Pulmonary artery endothelial cell (primary cell): ENCODE measurements at regions not wholly inside any gene's neighbourhood (a gene's known extent, or its start where the extent isn't known, plus 50 kb on each side); places are given as distances from the start of the nearest gene placed in this dataset.
A peak's percentile ranks its signal among the peaks of the same experiment; 100 is the strongest.

Source experiments
- DNase-seq: peaks from one replicate; pipeline ENCODE4 v3.0.0-alpha.2; 2011; ENCODE audit warnings: low read depth, low spot score

GRCh38 chr2:118738524-118739308 lies 108.7 kb downstream of the EN1 start:
- peak; percentile 92 for DNase-seq

GRCh38 chr2:118738106-118738505 lies 109.3 kb downstream of the EN1 start:
- DNase-seq, result no peak

- no peak for DNase-seq
Observed at GRCh38 chr2:118737684-118738083, 109.8 kb downstream of the EN1 start.

GRCh38 chr2:118732432-118732831 lies 115.0 kb downstream of the EN1 start:
- no peak for DNase-seq

GRCh38 chr2:118731413-118731812 lies 116.0 kb downstream of the EN1 start:
- DNase-seq, result no peak

- no peak for DNase-seq
Observed at GRCh38 chr2:118730405-118730804, 117.0 kb downstream of the EN1 start.

GRCh38 chr2:118729760-118730159 lies 117.7 kb downstream of the EN1 start:
- DNase-seq, result no peak

- DNase-seq, result no peak
Observed at GRCh38 chr2:118728984-118729383, 118.5 kb downstream of the EN1 start.

GRCh38 chr2:118726821-118727220 lies 120.6 kb downstream of the EN1 start:
- no peak for DNase-seq

- no peak for DNase-seq
Observed at GRCh38 chr2:118723394-118723793, 124.1 kb downstream of the EN1 start.

GRCh38 chr2:118722976-118723375 lies 124.5 kb downstream of the EN1 start:
- no peak for DNase-seq

GRCh38 chr2:118721817-118722551 lies 125.5 kb downstream of the EN1 start:
- no peak for DNase-seq

- no peak for DNase-seq
Observed at GRCh38 chr2:118720866-118721265, 126.6 kb downstream of the EN1 start.

- DNase-seq, result no peak
Observed at GRCh38 chr2:118718921-118719320, 128.5 kb downstream of the EN1 start.

GRCh38 chr2:118716102-118716501 lies 131.3 kb downstream of the EN1 start:
- DNase-seq, result no peak

- no peak for DNase-seq
Observed at GRCh38 chr2:118714118-118714517, 133.3 kb downstream of the EN1 start.

- no peak for DNase-seq
Observed at GRCh38 chr2:118711603-118712002, 135.8 kb downstream of the EN1 start.

- DNase-seq, result no peak
Observed at GRCh38 chr2:118710481-118710880, 137.0 kb downstream of the EN1 start.

- DNase-seq, result no peak
Observed at GRCh38 chr2:118709786-118710185, 137.7 kb downstream of the EN1 start.

GRCh38 chr2:118706844-118707243 lies 140.6 kb downstream of the EN1 start:
- DNase-seq, result no peak

- no peak for DNase-seq
Observed at GRCh38 chr2:118706371-118706770, 141.1 kb downstream of the EN1 start.

- DNase-seq, result no peak
Observed at GRCh38 chr2:118705032-118705431, 142.4 kb downstream of the EN1 start.
